ENCODE measurements at regions not wholly inside any gene's neighbourhood (a gene's known extent, or its start where the extent isn't known, plus 50 kb on each side); places are given as distances from the start of the nearest gene placed in this dataset.

GRCh38 chr1:38444311-38444710 is 397.7 kb upstream of the POU3F1 start:
- TF ChIP-seq CTCF (IDR thresholded peaks at IDR 0.05) (no peak), POLR2A (IDR thresholded peaks at IDR 0.05) (no peak)

Data from breast epithelium (tissue), 3 donors.